ENCODE measurements at regions not wholly inside any gene's neighbourhood (a gene's known extent, or its start where the extent isn't known, plus 50 kb on each side); places are given as distances from the start of the nearest gene placed in this dataset.

DNA sequence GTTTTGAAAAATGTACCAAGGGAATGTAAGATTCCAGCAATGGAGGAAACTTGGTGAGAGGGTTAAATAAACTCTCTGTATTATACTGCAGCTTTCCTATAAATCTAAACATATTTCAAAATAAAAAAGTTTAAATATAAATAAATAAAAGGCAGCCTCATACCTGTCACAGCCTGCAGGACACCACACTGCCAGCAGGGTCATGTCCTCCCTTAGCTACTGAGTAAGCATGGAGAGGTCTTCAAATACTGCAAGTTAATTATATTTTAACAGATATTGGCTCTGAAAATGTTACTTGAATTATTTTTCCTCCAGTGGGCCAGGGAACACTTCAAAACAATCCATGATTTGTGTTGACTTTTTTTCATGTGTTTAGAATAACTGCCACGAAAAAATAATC, 852.8 kb upstream of the PCDH7 start:
- TF ChIP-seq, protein P1, sequence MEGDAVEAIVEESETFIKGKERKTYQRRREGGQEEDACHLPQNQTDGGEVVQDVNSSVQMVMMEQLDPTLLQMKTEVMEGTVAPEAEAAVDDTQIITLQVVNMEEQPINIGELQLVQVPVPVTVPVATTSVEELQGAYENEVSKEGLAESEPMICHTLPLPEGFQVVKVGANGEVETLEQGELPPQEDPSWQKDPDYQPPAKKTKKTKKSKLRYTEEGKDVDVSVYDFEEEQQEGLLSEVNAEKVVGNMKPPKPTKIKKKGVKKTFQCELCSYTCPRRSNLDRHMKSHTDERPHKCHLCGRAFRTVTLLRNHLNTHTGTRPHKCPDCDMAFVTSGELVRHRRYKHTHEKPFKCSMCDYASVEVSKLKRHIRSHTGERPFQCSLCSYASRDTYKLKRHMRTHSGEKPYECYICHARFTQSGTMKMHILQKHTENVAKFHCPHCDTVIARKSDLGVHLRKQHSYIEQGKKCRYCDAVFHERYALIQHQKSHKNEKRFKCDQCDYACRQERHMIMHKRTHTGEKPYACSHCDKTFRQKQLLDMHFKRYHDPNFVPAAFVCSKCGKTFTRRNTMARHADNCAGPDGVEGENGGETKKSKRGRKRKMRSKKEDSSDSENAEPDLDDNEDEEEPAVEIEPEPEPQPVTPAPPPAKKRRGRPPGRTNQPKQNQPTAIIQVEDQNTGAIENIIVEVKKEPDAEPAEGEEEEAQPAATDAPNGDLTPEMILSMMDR (IDR thresholded peaks at IDR 0.05; ENCODE audit: extremely low read depth, missing control alignments): no peak

DNA sequence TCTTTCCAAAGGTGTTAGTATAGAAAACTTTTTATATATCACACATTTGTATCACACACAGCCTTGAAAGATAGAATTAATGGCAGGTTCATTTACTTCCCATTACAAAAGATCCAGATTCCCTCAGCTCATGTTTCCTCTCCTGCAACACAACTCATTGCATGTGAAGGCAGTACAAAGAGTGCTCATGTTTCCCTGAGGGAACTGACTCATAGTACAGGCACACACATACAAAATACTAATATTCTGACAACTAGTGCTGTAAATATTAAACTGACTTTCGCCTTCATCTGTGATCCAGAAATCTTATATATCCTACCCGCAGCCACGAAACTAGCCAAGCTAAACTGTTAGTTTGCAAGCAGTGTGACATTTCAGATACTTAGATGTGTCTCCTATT, 819.8 kb upstream of the PCDH7 start:
- TF ChIP-seq, protein P1 (IDR thresholded peaks at IDR 0.05; ENCODE audit: extremely low read depth, missing control alignments): no peak
- no peak for DNase-seq (ENCODE audit: low spot score)

More for the DNA sequence above, 852.8 kb upstream of the PCDH7 start:
- DNase-seq (ENCODE audit: low spot score): no peak

DNA sequence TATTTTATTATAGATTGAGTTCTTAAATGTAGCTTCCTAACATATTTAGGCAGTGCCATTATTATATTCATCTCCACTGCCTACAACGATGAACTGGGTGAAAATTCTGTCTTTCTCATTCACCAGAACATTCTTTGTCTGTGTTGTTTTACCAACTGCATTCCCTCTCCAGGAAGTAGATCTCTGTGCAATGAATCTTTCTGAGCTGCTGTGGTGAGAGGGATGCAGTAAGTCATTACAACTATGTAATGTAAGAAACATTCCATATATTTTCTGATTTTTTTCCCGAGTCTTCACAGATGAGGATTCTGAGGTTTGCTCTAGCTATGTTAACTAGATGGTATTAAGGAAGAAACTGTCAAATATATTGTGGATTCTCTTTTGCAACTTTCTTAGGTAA, 811.9 kb upstream of the PCDH7 start:
- no peak for DNase-seq (ENCODE audit: low spot score)
- TF ChIP-seq, protein P1 (IDR thresholded peaks at IDR 0.05; ENCODE audit: extremely low read depth, missing control alignments): no peak

DNA sequence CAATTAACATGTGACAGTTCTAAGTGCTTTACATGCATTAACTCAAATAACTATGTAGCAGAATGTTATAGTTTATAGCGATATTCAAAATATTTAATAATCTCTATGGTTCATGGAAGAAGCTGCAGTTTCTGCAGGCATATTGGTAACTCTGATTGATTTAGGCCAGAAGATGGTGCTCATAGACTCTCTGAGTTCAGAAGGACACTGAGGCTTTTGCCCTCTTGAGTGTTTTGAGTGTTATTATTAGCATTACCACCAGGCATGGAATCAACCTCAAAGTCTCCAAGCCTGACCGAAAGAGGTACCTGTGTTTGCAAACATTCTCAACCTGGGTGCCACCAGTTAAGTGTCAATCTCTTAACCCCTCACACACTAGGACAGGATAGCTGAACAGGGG, 792.3 kb upstream of the PCDH7 start:
- no peak for DNase-seq (ENCODE audit: low spot score)
- TF ChIP-seq, protein P1 (IDR thresholded peaks at IDR 0.05; ENCODE audit: extremely low read depth, missing control alignments): no peak

DNA sequence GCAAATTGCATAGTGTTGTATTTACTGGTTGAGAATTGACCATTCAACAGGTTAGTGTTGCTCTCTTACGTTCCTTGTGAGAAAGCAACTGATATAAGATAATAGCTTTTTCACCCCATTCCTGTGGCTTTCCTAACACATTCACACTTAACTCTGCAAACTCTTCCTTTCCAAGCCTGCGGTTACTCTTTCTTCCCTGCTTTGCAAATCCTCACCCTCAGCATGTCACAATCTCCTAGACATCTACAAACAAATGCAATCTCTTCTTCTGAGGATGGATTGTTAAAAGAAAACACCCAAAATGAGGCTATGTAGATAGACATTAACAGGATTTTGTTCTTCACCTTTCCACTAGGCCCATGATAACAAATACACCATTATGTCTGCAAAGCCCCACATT, 771.7 kb upstream of the PCDH7 start:
- no peak for DNase-seq (ENCODE audit: low spot score)
- TF ChIP-seq, protein P1 (IDR thresholded peaks at IDR 0.05; ENCODE audit: extremely low read depth, missing control alignments): no peak

DNA sequence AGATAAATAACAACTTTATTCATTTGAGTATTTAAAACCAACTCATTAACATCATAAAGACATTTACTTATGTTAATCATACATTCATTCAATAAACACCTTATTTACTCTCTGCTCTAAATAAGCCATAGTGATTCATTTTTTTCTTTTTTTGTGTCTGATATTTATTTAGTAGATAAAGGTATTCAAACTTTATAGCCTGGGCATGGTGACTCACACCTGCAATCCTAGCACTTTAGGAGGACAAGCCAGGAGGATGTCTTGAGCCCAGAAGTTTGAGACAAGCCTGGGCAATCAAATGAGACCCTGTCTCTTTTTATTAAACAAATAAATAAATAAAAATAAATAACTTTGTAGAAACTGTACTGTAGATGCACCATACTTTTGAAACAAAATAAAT, 771.3 kb upstream of the PCDH7 start:
- no peak for DNase-seq (ENCODE audit: low spot score)
- TF ChIP-seq, protein P1 (IDR thresholded peaks at IDR 0.05; ENCODE audit: extremely low read depth, missing control alignments): no peak

DNA sequence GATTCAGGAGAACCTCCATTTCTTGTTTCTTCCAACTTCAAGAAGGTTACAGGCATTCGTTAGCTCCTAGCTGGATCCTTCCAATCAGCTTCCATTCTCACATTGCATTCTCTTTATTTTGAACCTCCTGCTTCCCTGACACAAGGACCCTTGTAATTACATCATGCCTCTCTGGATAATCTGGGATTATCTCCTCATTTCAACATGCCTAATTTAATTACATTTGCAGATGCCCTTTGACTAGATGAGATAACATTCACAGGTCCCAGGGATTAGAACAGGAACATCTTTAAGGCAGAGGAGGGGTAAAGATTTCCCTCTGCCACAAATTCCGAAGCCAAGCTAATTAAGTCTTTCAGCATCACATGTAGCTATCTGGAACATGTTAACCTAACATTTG, 753.8 kb upstream of the PCDH7 start:
- TF ChIP-seq, protein P1 (IDR thresholded peaks at IDR 0.05; ENCODE audit: extremely low read depth, missing control alignments): no peak
- no peak for DNase-seq (ENCODE audit: low spot score)

Measured in GM20000 (cell line).